Activated naive CD4-positive, alpha-beta T cell treated with Interleukin-2 at 50 U/mL for 16 hours (primary cell): ENCODE measurements at regions not wholly inside any gene's neighbourhood (a gene's known extent, or its start where the extent isn't known, plus 50 kb on each side); places are given as distances from the start of the nearest gene placed in this dataset.
"Not testable (repeated sequence)": the region's sequence is repeated elsewhere in the genome, so short reads cannot be mapped to it uniquely, and the experiment has no call there.

Source experiments
- DNase-seq: peaks from one replicate; pipeline ENCODE4 v3.0.0-alpha.2; 2020

DNA sequence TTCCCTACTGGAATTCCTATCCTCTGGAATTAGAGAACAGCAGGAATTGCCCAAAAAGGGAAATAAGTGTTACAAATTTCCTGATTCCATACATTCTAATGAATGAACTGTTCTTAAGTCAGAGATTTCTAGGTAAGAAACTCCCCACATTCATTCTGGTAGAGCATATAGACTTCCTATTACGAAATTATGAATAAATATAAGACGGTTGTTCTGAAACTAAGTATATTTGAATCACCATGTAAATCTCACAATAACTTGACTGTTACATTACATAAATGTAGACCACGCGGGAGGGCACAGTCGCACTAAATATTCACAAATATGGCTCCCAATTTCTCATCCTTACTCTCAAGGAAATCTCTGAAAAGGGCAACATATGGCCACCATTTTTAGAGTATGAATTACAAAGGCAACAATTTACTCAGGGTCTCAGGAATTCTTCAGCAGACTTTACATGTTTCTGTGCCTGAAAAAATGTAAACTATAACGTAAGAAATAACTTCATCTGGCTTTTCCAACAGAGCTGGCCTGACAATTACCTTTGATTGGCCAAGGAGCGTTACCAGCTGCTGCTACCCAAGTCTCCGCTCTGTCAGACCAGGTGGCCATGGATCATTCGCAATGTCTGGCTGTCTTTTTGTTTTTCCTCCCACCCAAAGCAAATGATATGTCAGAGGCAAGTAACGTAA, 115.8 kb downstream of the MPP7 start:
- DNase-seq, result no peak

DNA sequence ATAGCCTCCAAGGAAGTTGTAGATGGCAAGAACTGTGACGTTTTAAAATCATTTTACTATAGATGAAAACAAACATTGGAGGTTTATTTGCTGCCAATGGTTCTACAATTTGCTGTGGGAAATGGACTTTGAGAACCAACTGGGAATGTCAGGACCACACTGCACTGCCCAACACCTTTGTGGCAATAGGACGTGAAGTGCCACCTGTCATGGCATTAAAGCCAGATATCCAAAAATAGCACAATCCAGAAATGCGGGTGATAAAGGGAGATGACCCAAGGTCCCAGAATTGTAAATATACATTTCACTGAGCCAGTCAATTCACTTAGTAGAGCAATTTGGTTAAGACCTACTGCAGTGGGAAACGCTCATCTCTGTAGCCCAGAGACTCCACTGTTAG, 116.4 kb downstream of the MPP7 start:
- no peak for DNase-seq

DNA sequence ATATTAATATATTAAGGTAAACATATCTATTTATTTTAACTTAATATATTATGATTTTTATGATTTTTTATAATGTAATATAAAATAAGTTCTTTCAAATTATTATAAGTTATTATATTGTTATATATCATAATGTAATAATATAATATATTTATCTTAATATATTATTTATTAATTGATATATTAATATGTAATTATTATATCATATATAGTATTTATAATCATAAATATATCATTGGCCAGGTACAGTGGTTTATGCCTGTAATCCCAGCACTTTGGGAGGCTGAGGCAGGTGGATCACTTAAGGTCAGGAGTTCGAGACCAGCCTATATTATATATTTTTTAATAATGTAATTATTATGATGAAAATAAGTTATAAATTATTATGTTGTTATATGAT, 118.1 kb downstream of the MPP7 start:
- DNase-seq, result no peak

DNA sequence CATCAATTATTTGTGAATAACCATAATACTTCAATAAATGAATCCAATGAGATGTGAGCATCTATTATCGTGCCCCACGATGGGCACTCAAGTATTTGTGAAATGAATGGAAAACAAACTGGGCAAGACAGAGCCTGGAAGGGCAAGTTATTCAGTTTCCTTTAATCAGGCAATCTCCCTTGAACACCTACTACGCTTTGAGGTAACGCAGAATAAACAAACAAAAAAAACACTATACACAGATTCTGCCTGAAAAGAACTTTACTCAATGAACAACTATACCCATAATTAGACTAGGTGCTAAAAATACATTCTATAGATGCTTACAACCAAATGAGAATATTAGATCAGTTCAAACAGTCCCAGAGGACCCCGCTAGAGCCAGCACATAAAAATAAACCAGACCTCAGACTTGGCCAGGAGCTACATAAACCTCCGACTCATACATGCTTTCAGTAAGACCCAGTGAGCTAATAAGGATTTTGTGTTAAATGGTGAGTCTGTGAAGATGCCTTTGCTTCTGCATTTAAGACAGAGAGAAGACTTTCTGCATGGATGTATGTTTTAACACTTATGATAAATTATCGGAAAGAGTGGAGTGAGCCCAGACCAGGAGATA, 121.3 kb downstream of the MPP7 start:
- DNase-seq, result no peak

DNA sequence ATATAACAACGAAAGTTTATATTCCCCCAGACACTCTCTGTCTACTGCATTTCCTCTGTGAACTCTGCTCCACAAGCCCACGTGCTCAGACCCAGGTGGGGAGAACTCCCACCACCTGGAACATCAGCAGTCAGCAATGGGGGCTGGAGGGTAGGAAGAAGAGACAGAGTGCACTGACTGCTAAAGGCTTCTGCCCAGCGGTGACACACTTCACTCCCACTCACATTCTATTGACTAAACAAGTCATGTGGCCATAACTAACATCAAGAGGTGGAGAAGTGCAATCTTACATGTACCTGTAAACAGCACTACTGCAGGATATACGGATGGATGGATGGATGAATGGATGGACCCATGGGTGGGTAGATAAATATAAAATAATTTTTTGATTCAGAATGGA, 122.2 kb downstream of the MPP7 start:
- peak; percentile 11 for DNase-seq

DNA sequence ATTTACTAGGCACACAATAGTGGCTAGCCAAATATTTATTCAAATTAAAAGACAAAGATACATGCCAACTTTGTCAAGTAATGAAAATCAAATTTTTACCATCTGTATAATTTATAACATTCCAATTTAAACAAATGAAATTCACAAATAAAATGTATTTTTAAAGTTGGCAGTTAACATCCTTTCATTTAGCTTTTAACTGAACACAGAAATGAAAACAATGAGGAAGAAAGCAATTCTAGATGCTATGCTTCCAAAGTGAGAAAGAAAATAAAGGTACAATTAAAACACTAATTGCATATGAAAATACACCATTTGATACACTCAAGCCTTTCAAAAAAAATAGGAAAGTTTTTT, 123.1 kb downstream of the MPP7 start:
- DNase-seq, result no peak

DNA sequence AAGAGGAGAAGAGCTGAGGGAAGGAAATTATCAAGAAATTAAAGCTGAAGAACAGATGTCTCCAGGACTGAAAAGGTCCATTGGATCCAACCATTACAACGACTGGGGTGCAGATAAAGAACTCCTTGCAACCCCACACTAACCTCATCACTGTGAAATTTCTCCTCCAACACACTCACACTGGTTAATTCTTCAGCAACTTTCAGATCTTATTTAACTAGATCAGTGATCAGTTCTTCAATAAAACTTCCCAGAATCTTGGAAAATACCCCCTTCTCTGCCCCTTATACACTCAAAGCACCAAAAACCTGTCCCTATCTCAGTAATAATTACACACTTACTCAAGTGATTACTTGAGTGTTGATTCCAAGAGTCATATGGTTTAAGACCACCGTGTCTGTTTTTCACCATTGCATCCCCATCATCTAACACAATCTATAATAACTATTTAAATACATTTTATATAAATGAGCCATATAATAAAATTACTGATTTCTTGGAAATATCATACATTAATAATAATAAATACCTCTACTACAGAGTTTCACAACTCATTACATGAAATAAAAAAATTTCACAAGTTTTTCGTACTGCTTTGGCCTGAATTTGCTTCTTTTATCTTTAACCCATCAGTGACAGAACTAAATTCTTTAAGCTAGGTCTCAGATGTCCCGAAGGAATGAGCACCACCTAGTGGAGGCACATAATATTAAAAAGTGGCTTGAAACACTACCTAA, 123.7 kb downstream of the MPP7 start:
- no peak for DNase-seq

DNA sequence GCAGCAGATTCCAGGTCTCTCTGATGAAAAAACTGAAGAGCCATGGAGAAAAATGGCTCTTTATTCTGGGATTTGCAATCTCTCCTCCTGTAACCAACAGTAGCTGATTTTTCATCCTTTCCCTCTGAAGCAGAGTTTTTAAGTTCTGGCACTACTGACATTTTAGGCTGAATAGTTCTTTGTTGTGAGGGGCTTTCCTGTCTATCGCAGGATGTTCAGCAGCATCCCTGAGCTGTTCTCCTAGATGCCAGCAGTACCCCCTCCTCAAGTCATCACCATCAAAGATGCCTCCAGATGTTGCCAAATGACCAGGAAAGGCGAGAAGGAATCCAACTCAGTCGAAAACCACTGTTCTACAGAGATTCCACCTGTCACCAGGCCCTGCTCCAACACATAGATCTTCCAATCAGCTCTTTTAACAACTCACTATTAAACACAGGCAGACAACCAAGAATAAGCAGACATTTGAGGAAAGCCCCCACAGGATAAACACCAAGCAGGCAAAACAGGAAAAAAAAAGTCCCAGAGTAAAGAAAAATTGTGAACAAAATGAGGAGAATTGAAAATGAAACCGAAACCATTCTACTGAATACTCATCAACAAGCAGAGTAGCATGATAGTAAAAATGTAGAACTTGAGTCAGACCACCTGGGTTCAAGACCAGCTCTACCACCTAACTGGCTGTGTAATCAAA, 124.8 kb downstream of the MPP7 start:
- peak; percentile 3 for DNase-seq

DNA sequence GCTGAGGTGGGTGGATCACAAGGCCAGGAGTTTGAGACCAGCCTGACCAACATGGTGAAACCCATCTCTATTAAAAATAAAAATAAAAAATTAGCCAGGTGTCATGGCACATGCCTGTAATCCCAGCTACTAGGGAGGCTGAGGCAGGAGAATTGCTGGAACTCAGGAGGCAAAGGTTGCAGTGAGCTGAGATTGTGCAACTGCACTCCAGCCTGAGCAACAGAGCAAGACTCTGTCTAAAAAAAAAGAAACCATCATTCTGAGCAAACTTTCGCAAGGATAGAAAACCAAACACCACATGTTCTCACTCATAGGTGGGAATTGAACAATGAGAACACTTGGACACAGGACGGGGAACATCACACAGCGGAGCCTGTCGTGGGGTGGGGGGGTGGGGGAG, 126.4 kb downstream of the MPP7 start:
- DNase-seq, result not testable (repeated sequence)

DNA sequence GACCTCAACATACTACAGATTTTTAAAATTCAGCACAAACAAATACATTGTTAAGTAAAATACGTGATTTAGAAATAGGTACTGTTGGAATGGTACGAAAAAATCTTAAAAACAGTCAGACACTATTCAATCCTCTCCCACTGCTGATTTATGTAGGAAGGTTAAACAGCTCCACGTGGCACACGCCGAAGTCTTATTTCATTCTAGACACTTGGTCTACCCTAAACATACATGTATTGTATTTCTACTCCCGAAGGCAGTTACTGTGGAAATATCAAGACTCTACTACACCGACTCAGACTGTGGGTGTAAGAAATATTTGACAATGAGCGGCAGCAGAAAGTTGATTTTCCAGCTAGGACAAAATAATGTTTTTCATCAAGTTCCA, 130.6 kb downstream of the MPP7 start:
- no peak for DNase-seq

DNA sequence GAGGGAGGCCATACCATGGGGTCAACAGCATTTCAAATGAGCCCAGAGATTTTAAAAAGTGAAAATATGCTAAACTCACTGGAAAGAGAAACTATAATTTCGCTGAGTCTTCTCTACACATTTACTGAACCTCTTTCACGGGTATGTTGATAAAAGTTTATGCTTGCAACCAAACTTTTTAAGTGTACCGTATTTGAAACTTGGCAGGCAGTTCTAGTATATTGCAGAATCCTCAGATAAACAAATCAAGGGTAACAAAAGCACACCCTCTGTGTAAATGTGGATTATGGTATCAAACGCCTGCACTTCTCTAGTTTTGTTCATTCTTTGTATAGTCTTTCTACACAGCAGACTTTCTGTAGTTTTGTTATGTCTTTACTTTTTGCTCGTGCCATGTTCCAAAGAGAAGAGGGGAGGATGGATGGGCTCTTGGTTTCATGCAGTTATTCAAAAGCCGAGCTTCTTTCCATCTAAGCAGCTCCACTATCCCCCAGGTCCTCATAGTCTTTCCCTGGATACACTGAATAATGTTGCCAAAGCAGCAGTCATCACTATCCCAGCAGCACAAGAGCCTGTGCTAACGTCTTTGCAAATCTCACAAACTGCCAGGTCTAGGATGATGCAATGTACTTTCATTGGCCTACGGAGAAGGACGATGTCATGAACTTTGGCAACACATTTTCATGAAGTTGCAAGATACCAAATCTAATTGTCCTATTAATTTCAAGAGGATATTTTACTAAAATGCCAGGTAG, 131.2 kb downstream of the MPP7 start:
- no peak for DNase-seq

DNA sequence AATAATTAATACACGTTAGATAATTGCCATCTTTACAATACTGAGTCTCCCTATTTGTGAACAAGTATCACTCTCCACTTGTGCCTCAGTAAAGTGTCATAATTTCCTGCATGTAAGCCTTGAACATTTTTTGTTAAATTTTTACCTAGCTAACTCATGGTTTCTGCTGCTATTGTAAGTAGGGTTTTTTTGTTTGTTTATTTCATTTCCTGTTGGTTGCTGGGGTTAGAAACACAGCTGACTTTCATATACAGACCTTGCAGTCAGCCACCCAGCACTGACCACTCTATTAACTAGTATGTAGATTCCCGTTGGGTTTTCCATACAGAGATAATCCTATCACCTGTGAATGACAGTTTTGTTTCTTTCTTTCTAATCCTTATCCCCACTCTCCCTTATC, 133.3 kb downstream of the MPP7 start:
- no peak for DNase-seq

DNA sequence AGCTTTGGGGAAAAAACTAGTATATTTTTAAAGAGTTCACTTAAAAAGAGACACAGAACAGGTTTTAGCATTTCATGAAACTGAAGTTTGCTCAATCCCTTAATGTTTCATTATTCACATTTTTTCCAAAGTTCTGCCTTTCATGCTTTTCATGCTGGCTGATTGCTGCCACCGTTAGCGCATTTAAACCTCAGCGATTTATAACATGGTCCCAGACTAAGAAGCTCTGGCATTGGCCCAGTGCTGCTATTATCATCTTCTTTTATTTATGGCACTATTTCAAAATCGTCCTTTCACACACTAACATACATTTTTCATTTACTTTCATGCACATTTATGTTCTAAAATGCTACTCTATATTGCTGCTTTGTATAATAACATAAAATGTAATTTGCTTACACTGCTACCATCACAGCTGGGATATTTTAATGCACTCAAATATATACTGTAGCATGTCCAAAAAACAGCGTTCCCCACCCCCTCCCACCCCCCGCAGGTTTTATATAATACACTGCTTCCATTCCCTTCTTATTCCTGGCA, 141.9 kb downstream of the MPP7 start:
- no peak for DNase-seq

DNA sequence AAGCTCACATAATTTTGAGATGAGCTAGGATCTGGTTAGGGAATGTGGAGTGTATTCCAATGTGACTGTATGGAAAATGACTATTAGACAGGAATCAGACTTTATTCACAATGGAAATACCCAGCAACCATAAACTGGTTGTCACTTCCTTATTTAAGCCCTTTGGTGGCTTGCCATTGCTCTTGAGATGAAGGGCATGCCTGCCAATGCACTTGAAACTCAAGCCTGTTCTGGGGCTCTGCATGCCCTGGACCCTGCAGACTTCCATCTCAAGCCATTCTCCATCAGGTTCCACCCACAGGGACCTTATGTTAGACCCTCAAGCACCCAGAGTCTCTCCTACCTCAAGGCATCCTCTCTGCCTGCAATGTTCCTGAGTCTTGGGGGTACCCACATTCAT, 145.5 kb downstream of the MPP7 start:
- DNase-seq, result no peak

DNA sequence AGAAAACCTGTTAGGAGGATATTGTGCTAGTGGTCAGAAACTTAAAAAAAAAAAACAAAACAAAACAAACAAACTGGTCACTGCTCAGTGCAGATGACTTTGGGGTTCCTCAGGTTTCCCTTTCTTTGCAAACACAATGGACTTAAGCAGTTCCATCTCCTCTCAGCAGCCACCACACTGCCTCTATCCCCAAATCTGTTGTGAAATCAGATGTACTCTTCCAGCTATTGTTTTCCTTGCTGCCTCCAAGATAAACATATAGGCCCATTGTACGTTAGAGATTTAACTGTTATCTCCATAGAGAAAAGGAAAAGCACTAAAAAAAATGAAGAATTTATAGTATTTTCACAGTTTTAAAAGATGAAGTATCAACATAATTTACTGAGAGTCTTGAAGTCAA, 147.1 kb downstream of the MPP7 start:
- no peak for DNase-seq

DNA sequence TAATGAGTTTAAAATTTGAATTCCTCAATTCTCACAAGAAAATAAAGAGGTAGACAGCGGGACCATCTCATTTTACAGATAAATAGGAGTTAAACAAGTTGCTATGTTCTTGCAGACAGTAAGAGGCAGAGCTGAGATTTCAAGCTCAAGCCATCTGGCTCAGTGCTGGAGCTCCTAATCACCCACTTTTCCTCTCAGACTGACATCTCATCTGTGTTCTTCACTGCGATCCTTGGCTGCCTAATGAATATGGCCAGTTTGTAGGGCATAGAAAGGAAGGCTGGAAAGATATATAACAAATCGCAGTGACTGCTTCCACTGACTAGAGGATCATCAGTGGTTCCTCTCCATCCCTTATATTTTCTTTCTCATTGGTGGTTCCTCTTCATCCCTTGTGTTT, 151.2 kb downstream of the MPP7 start:
- DNase-seq, result no peak

DNA sequence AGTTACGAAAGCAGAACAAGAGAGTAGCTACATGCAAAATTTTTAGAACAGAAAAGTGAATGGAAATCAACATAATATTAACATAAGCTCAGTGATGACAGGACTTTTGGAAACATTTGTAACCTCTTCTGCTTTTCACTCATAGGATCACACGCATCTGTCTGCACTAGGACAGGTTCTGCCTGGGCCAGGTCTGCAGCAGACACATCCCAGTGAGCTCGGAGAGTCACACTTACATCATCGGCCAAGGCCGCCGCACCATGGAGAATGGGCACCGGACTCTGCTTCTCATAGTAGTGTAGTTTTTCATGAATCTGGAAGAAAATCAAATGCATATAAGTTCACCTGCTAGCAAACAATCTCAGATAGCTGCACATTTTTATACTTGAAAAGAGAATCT, 150.9 kb upstream of the ODAD2 start:
- DNase-seq, result no peak

DNA sequence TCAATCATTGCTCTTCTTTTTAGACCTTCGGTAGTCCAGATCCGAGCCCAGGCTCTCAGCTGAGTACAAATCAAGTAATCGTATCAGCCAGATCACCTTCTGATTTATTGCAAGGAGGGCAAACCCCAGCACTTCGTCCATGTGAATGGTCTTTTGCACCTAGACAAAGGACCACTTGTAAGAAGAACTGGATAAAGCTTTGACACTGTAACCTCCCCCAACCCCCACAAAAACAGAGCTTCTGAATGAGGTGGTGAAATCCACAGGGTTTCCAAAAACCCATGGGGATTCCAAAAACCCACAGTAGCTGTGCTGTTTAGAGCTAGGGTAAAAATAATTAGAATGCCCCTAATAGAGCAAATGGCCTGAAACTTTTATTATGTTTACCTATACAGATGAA, 148.8 kb upstream of the ODAD2 start:
- DNase-seq, result no peak

DNA sequence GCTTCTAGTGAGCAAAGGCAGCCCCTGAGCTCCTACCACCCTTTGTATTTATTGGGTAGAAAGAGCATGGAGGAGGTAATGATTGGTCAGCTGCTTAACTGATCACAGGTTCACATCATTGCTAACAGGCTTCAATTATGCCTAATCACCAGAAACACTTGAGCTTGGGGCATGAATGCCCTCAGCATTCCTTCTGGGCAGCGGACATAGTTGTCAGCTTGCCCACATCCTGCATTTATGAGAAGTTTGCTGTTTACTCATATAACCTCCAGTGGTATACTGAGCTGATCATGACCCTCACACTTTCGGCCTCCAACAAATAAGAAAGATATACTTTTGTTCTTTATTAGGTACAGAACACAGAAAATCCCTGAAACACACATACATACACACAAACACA, 140.3 kb upstream of the ODAD2 start:
- no peak for DNase-seq

DNA sequence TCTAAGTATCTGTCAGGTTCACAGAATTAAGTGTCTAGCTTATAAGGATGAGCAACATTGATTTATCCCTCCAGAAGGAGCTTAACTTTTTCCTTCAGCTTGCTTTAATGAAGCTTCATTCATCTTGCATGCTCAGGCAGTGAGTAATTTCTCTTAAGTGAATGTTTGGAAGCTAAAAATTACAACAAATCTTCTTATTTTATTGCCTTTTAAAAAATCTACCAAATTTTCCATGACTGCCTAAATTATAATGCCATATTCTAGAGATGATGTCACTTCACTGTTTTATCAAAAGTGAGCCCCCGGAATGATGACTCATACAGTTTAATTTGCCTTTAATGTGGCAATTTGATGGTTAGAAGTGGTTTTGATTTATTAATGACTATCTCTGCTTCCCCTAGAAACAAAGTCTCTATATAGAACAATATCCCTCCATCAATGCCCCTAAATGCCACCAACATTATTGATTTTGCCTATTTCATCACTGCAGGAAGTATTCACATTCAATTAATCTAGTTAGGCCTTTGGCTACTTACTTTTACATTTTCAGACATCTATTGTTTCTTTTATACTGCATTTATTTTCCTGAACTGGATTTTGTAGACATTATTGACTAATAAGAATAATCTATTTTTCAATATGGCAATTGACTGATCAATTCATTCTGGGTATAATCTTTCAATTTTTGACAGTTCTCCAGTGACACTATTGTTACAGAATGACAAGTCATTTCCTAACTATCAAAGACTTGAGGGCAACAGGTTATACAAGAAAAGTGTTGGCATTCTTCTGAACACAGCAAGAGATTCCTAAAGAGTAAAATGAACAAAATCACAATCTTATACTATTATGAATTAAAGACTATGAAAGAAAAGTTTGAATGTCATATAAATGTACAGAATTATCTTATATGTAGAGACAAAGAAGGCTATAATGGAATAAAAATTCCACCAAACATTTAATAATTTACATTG, 139.3 kb upstream of the ODAD2 start:
- no peak for DNase-seq

DNA sequence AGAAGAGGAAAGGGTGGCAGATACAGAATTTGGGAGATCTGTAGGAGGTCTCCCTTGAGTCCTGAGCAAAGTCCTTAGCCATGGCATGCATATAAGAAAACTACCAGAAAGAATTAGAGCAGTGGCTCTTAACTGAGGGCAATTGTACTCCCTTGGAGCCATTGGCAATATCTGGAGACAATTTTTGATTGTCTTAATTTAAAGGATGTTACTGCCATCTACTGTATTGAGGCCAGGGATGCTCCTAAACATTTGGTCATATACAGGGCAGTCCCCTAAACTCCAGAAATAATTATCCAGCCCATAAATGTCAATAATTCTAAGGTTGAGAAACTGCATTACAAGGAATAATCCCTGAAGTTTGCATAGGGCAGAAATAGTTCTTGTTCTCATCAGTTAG, 136.4 kb upstream of the ODAD2 start:
- no peak for DNase-seq

DNA sequence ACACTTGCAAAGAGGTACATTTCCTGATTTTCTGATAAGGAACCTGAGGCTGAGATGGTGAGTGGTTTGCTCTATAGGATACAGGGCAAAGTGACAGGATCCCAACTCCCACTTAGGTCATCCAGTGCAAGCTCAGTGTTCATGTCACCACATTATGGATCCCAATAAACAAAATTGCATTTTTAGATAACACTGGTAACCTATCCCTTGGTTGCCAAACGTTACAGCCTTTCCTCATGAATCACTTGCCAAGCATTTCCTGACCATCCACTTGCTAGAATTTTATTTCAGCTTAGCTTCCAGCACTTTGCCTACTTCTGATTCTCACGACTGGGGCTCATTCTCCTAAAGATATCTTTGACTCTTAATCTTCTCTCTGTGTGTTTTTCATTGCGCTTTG, 131.4 kb upstream of the ODAD2 start:
- no peak for DNase-seq
